NCI-H345 treated with DMSO at 0.1 percent for 48 hours (cell line): ENCODE measurements at regions not wholly inside any gene's neighbourhood (a gene's known extent, or its start where the extent isn't known, plus 50 kb on each side); places are given as distances from the start of the nearest gene placed in this dataset.
A peak's percentile ranks its signal among the peaks of the same experiment; 100 is the strongest.

Experiments used
- DNase-seq: peaks from one replicate; lab custom pipeline; 2025; ENCODE audit not compliant: unreplicated experiment; lab: John Stamatoyannopoulos, UW

DNA sequence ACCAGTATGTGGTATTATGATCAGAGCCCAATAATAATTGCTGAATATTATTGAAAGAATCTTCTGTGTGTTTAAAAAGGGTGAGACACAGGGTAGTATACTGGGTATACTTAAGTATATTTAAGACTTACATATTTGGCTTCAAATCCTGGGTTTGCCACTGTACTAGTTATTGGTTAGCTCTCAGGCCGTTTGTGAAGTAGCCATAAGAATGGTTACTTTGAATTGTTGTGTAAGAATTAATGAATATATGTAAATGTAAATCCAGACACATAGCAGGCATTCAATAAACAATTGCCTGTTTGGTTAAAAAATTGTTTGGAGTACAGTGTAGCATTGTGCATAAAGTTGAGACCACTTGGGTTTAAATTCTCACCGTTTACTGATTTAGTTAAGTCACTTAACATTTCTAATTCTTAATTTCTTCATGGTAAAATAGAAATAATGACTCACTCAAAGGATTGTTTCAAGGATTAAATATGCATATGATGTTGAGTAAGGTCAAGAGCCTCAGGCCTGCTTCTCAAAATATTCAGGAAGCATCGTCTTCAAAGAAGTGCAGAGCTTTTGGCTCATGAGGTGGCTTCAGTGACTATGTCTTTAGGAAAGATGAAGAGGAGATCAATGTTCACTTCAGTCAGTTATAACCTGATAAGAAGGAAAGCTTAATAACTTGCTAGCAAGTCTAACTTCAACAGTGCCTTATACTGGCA is 207.9 kb upstream of the NT5C1B start:
- no peak for DNase-seq

GRCh38 chr2:18795906-18796305 is 206.5 kb upstream of the NT5C1B start:
- no peak for DNase-seq

DNA sequence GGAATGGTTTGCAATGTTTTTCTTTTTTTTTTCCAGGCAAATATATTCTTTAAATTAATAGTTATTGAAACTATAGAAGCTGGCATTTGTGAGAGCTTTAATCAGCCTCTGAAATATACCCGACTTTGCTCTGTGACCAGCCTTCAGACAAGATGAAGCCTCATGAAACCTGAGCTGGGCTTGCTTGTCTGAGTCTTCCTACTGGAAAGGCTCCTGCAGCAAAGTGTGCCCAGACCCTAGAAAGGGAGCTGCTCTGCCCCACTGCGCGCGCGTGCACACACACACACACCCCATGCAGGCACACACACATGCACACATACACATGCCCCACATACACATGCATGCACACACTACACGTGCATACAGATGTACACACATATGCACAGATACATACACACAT is 203.3 kb upstream of the NT5C1B start:
- no peak for DNase-seq

GRCh38 chr2:18792226-18792629 is 202.9 kb upstream of the NT5C1B start:
- DNase-seq = no peak

- no peak for DNase-seq
These were observed 201.9 kb upstream of the NT5C1B start for GRCh38 chr2:18791172-18791797.

GRCh38 chr2:18790509-18791171 is 201.3 kb upstream of the NT5C1B start:
- no peak for DNase-seq

GRCh38 chr2:18788592-18788991 is 199.2 kb upstream of the NT5C1B start:
- peak; percentile 30 for DNase-seq

DNA sequence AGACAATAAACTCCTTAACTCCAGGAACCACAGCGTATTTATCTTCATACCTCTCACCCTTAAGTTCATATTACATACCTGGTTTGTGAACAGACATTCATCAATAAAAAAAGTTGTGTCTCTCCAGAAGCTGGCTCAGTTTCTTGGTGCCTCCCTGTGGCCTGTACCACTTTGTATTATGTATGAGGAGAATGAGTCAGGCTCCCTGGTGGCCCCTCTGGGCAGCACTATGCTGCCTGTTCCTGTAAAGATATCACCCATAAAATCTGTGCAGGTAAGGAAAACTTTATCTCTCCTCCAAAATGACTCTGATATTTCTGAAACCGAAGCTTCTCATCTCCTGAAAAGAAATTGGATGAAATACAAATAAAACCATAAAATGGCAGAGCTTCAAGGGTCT is 198.4 kb upstream of the NT5C1B start:
- DNase-seq = no peak

DNA sequence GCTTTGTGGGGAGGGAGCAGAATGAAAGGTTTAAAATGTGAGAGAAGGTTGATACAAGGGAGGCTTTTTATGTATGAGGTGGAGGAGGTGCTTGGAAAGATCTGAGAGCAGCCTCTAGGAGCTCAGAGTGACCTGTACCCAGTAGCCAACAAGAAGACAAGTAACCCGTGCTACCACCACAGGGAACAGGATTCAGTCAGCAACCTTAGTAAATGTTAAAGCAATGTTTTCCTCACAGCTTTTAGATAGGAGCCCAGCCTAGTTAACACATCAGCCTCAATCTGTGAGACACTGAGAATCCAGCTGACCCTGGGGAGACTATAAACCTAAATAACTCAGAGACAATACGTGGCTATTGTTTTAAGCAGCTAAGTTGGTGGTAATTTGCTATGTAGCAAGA is 194.9 kb upstream of the NT5C1B start:
- DNase-seq = no peak

GRCh38 chr2:18781541-18782280 is 192.3 kb upstream of the NT5C1B start:
- DNase-seq = no peak

GRCh38 chr2:18777250-18777812 is 188.0 kb upstream of the NT5C1B start:
- no peak for DNase-seq

DNA sequence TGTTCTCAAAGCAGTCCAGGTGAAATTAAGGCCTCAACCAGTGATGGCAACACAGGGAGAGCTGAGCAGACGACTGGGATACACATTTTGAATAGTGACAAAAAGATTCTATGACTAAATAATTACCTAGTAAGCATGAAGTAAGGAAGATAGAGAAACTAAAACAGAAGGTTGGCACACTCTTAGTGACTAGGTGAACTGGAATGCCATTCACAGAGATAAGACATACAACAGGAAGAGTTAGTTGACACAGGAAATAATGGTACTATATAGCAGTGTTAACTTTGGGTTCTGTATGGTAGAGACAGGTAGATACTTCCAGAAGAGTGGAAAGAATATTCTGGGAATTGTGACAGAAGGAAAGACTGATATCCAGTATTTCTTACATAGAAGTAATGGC is 181.8 kb upstream of the NT5C1B start:
- no peak for DNase-seq

DNA sequence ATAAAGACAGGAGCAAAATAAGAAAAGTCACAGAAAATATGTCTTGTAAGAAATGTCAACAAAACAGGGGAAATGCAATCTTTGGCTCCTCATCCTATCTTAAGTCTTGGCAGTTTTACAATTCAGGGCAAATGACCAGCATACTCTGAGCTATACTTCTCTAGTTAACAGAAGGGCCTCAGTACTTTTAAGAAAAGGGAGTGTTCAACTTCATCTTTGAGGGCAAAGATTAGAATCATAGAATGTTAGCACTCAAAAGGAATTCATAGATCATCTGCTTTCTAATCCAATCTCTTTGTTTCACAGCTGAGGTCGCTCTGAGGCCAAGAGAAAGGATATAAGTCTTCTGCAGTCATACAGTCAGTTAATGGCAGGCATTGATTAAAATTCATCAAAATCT is 174.0 kb upstream of the NT5C1B start:
- DNase-seq = no peak

DNA sequence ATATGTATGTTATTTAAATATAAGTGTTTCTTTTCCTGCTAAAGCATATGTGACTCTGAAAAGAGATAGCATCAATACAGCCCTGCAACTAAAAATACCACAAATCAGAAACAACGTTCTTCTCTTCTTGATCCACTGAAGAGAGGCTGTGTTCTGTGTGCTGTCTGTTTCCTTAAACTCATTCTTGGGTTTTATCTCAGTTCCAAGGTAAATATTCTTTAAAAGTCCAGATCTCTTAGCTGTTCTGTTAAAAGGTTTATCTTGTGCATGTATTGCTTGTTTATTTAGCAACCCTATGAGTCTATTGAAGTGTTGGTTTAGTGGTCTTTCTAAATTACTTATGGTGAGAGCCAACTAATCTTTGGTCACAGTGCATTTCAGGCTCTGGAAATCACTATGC is 173.3 kb upstream of the NT5C1B start:
- DNase-seq = no peak

- DNase-seq = no peak
These were observed 164.9 kb upstream of the NT5C1B start for GRCh38 chr2:18754286-18754685.

DNA sequence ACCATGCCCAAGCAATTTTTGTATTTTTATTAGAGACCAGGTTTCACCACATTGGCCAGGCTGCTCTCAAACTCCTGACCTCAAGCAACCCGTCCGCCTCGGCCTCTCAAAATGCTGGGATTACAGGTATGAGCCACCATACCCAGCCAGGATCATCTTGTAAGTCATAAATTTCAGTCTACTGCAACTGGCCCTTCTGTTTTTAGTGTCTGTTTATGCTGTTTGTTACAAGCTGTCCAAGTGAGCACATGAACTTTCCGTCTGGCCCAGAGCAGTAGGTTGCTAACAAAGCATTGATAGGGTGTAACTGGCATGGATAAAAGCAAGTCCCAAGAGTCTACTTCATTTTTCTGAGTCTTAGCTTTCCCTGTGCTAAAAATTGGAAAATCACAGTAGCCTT is 164.4 kb upstream of the NT5C1B start:
- no peak for DNase-seq

GRCh38 chr2:18752667-18753422 is 163.5 kb upstream of the NT5C1B start:
- no peak for DNase-seq

- DNase-seq = no peak
These were observed 162.7 kb upstream of the NT5C1B start for GRCh38 chr2:18752022-18752493.

DNA sequence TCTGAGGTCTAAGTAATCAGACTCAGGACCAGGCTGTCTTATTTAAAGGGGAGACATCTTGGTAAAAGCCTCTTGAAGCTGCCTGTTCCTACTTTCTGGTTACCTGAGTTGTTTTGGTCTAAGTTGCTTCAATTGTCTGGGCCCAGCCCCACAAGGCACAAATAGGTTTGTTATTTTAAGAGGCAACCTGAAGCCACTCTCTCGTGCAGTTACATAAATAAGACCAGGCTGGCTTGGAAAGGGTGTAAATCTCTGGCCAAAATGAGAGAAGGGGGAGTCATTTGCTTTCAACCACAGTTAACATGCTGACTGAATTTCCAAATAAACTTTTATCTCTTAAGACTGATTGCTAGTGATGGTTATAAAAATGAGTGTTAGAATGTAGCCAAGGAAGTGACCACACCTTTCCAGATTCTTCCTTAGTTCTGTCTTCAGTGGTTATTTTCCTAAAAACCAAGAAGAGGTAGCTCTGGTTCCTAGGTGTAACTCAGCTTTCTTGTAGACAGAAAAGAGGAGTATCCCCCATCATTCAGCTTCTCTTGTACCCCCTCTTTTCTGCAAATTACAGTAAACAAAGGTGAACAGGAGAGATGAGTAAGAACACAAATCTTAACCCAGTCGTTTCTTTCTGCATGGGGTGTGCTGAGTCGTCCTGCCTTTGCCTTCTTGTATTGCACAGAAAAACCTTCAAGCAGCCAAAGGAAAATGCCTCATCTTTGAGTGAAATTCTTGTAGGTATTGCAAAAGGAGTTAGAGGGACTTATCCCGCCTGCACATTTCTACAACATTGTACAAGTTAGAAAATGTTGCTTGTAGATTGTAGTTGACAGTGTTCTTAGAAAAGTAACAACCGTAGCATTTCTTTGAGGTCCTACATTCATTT is 161.5 kb upstream of the NT5C1B start:
- no peak for DNase-seq
